ENCODE measurements at regions not wholly inside any gene's neighbourhood (a gene's known extent, or its start where the extent isn't known, plus 50 kb on each side); places are given as distances from the start of the nearest gene placed in this dataset.

- no peaks in the 10 kb centered on the region for H3K4me1 ChIP-seq (ENCODE audit: insufficient read depth, low read length)
- H3K36me3 ChIP-seq (ENCODE audit: insufficient read depth, low read length): no peaks in the 10 kb centered on the region
- no peaks in the 10 kb centered on the region for H3K27me3 ChIP-seq (ENCODE audit: control insufficient read depth in 1 of 2, insufficient read depth in 2 of 2, low read length in 2 of 2)
- H3K4me3 ChIP-seq (ENCODE audit: low read depth in 1 of 2, low read length in 2 of 2): no peak overlapping the region
- no peaks in the 10 kb centered on the region for H3K9me3 ChIP-seq (ENCODE audit: low read length)
- H3K9ac ChIP-seq (ENCODE audit: low read length): no peak overlapping the region
- H3K27ac ChIP-seq (ENCODE audit: low read depth, low read length): no peak overlapping the region
Observed at GRCh38 chr15:94535298-94536048, 304.1 kb downstream of the MCTP2 start.

- H3K27me3 ChIP-seq (ENCODE audit: control insufficient read depth in 1 of 2, insufficient read depth in 2 of 2, low read length in 2 of 2): no peaks in the 10 kb centered on the region
- no peaks in the 10 kb centered on the region for H3K36me3 ChIP-seq (ENCODE audit: insufficient read depth, low read length)
- no peaks in the 10 kb centered on the region for H3K4me1 ChIP-seq (ENCODE audit: insufficient read depth, low read length)
- no peak overlapping the region for H3K27ac ChIP-seq (ENCODE audit: low read depth, low read length)
- H3K9ac ChIP-seq (ENCODE audit: low read length): no peak overlapping the region
- H3K4me3 ChIP-seq (ENCODE audit: low read depth in 1 of 2, low read length in 2 of 2): no peak overlapping the region
- H3K9me3 ChIP-seq (ENCODE audit: low read length): no peaks in the 10 kb centered on the region
Observed at GRCh38 chr15:94536549-94536948, 305.2 kb downstream of the MCTP2 start.

- Histone ChIP-seq H3K4me1 (ENCODE audit: insufficient read depth, low read length) (no peaks in the 10 kb centered on the region), H3K27ac (ENCODE audit: low read depth, low read length) (no peak overlapping the region), H3K4me3 (ENCODE audit: low read depth in 1 of 2, low read length in 2 of 2) (no peak overlapping the region), H3K9me3 (ENCODE audit: low read length) (no peaks in the 10 kb centered on the region), H3K36me3 (ENCODE audit: insufficient read depth, low read length) (no peaks in the 10 kb centered on the region), H3K9ac (ENCODE audit: low read length) (no peak overlapping the region), H3K27me3 (ENCODE audit: control insufficient read depth in 1 of 2, insufficient read depth in 2 of 2, low read length in 2 of 2) (no peaks in the 10 kb centered on the region)
Observed at GRCh38 chr15:94538280-94538679, 306.9 kb downstream of the MCTP2 start.

- Histone ChIP-seq H3K4me1 (ENCODE audit: insufficient read depth, low read length) (no peaks in the 10 kb centered on the region), H3K27me3 (ENCODE audit: control insufficient read depth in 1 of 2, insufficient read depth in 2 of 2, low read length in 2 of 2) (no peaks in the 10 kb centered on the region), H3K27ac (ENCODE audit: low read depth, low read length) (no peak overlapping the region), H3K9ac (ENCODE audit: low read length) (no peak overlapping the region), H3K36me3 (ENCODE audit: insufficient read depth, low read length) (no peaks in the 10 kb centered on the region), H3K9me3 (ENCODE audit: low read length) (no peaks in the 10 kb centered on the region), H3K4me3 (ENCODE audit: low read depth in 1 of 2, low read length in 2 of 2) (no peak overlapping the region)
Observed at GRCh38 chr15:94542391-94542790, 311.0 kb downstream of the MCTP2 start.

- no peak overlapping the region for H3K4me3 ChIP-seq (ENCODE audit: low read depth in 1 of 2, low read length in 2 of 2)
- no peak overlapping the region for H3K9ac ChIP-seq (ENCODE audit: low read length)
- H3K4me1 ChIP-seq (ENCODE audit: insufficient read depth, low read length): no peaks in the 10 kb centered on the region
- no peaks in the 10 kb centered on the region for H3K27me3 ChIP-seq (ENCODE audit: control insufficient read depth in 1 of 2, insufficient read depth in 2 of 2, low read length in 2 of 2)
- no peaks in the 10 kb centered on the region for H3K36me3 ChIP-seq (ENCODE audit: insufficient read depth, low read length)
- H3K9me3 ChIP-seq (ENCODE audit: low read length): no peaks in the 10 kb centered on the region
- no peak overlapping the region for H3K27ac ChIP-seq (ENCODE audit: low read depth, low read length)
Observed at GRCh38 chr15:94546808-94547207, 315.4 kb downstream of the MCTP2 start.

- Histone ChIP-seq H3K9me3 (ENCODE audit: low read length) (no peaks in the 10 kb centered on the region), H3K4me3 (ENCODE audit: low read depth in 1 of 2, low read length in 2 of 2) (no peak overlapping the region), H3K27ac (ENCODE audit: low read depth, low read length) (no peak overlapping the region), H3K9ac (ENCODE audit: low read length) (no peak overlapping the region), H3K36me3 (ENCODE audit: insufficient read depth, low read length) (no peaks in the 10 kb centered on the region), H3K4me1 (ENCODE audit: insufficient read depth, low read length) (no peaks in the 10 kb centered on the region), H3K27me3 (ENCODE audit: control insufficient read depth in 1 of 2, insufficient read depth in 2 of 2, low read length in 2 of 2) (no peaks in the 10 kb centered on the region)
Observed at GRCh38 chr15:94547711-94548110, 316.4 kb downstream of the MCTP2 start.

- H3K27me3 ChIP-seq (ENCODE audit: control insufficient read depth in 1 of 2, insufficient read depth in 2 of 2, low read length in 2 of 2): no peaks in the 10 kb centered on the region
- no peaks in the 10 kb centered on the region for H3K4me1 ChIP-seq (ENCODE audit: insufficient read depth, low read length)
Observed at GRCh38 chr15:94555841-94556519, 324.6 kb downstream of the MCTP2 start.

GRCh38 chr15:94561036-94561689 lies 329.8 kb downstream of the MCTP2 start:
- no peaks in the 10 kb centered on the region for H3K36me3 ChIP-seq (ENCODE audit: insufficient read depth, low read length)
- no peaks in the 10 kb centered on the region for H3K27me3 ChIP-seq (ENCODE audit: control insufficient read depth in 1 of 2, insufficient read depth in 2 of 2, low read length in 2 of 2)
- no peaks in the 10 kb centered on the region for H3K4me1 ChIP-seq (ENCODE audit: insufficient read depth, low read length)
- H3K4me3 ChIP-seq (ENCODE audit: low read depth in 1 of 2, low read length in 2 of 2): no peak overlapping the region
- H3K9ac ChIP-seq (ENCODE audit: low read length): no peak overlapping the region
- no peaks in the 10 kb centered on the region for H3K9me3 ChIP-seq (ENCODE audit: low read length)
- H3K27ac ChIP-seq (ENCODE audit: low read depth, low read length): no peak overlapping the region

More at GRCh38 chr15:94555841-94556519, 324.6 kb downstream of the MCTP2 start:
- H3K27ac ChIP-seq (ENCODE audit: low read depth, low read length): no peak overlapping the region
- no peaks in the 10 kb centered on the region for H3K36me3 ChIP-seq (ENCODE audit: insufficient read depth, low read length)
- no peak overlapping the region for H3K9ac ChIP-seq (ENCODE audit: low read length)
- H3K4me3 ChIP-seq (ENCODE audit: low read depth in 1 of 2, low read length in 2 of 2): no peak overlapping the region
- no peaks in the 10 kb centered on the region for H3K9me3 ChIP-seq (ENCODE audit: low read length)

- Histone ChIP-seq H3K4me1 (ENCODE audit: insufficient read depth, low read length) (no peaks in the 10 kb centered on the region), H3K4me3 (ENCODE audit: low read depth in 1 of 2, low read length in 2 of 2) (no peak overlapping the region), H3K9ac (ENCODE audit: low read length) (no peak overlapping the region), H3K27ac (ENCODE audit: low read depth, low read length) (no peak overlapping the region), H3K36me3 (ENCODE audit: insufficient read depth, low read length) (no peaks in the 10 kb centered on the region), H3K27me3 (ENCODE audit: control insufficient read depth in 1 of 2, insufficient read depth in 2 of 2, low read length in 2 of 2) (no peaks in the 10 kb centered on the region), H3K9me3 (ENCODE audit: low read length) (no peaks in the 10 kb centered on the region)
Observed at GRCh38 chr15:94563456-94563855, 332.1 kb downstream of the MCTP2 start.

GRCh38 chr15:94576889-94577533 lies 345.6 kb downstream of the MCTP2 start:
- H3K36me3 ChIP-seq (ENCODE audit: insufficient read depth, low read length): no peaks in the 10 kb centered on the region
- no peak overlapping the region for H3K9ac ChIP-seq (ENCODE audit: low read length)
- H3K27ac ChIP-seq (ENCODE audit: low read depth, low read length): no peak overlapping the region
- H3K27me3 ChIP-seq (ENCODE audit: control insufficient read depth in 1 of 2, insufficient read depth in 2 of 2, low read length in 2 of 2): no peaks in the 10 kb centered on the region
- H3K9me3 ChIP-seq (ENCODE audit: low read length): no peaks in the 10 kb centered on the region
- H3K4me3 ChIP-seq (ENCODE audit: low read depth in 1 of 2, low read length in 2 of 2): no peak overlapping the region
- H3K4me1 ChIP-seq (ENCODE audit: insufficient read depth, low read length): no peaks in the 10 kb centered on the region

- Histone ChIP-seq H3K4me3 (ENCODE audit: low read depth in 1 of 2, low read length in 2 of 2) (no peak overlapping the region), H3K36me3 (ENCODE audit: insufficient read depth, low read length) (no peaks in the 10 kb centered on the region), H3K27me3 (ENCODE audit: control insufficient read depth in 1 of 2, insufficient read depth in 2 of 2, low read length in 2 of 2) (no peaks in the 10 kb centered on the region), H3K27ac (ENCODE audit: low read depth, low read length) (no peak overlapping the region), H3K9ac (ENCODE audit: low read length) (no peak overlapping the region), H3K4me1 (ENCODE audit: insufficient read depth, low read length) (no peaks in the 10 kb centered on the region), H3K9me3 (ENCODE audit: low read length) (no peaks in the 10 kb centered on the region)
Observed at GRCh38 chr15:94579286-94579685, 347.9 kb downstream of the MCTP2 start.

Data from muscle layer of colon (tissue), 2 donors.